Keratinocyte (primary cell): ENCODE measurements at regions not wholly inside any gene's neighbourhood (a gene's known extent, or its start where the extent isn't known, plus 50 kb on each side); places are given as distances from the start of the nearest gene placed in this dataset.

ENCODE experiments used
- DNase-seq: peaks from one replicate; pipeline ENCODE4 v3.0.0-alpha.2; 2011; ENCODE audit warnings: low read depth, missing footprints, low spot score
- FAIRE-seq: peaks from 2 replicates; lab custom pipeline; 2011; peaks lifted over from hg19 to GRCh38; lab: Jason Lieb, UNC
- H2AFZ ChIP-seq: 2 replicates; pipeline ENCODE4 v1.6.0; 2012; ENCODE audit warnings: low read length, control low read depth, inconsistent platforms; ENCODE audit not compliant: control insufficient read depth
- H3K27ac ChIP-seq: 2 replicates; pipeline ENCODE4 v1.5.1; 2011; ENCODE audit warnings: low read length; ENCODE audit not compliant: control insufficient read depth, insufficient read depth
- H3K27me3 ChIP-seq: 3 replicates; pipeline ENCODE4 v1.6.0; 2011; ENCODE audit warnings: low read length; ENCODE audit not compliant: control insufficient read depth, insufficient read depth; ENCODE audit errors: extremely low read depth
- H3K36me3 ChIP-seq, 2 experiments: 2 replicates in 1 of 2; 3 replicates in 1 of 2; pipeline ENCODE4 v1.5.1; 2011; ENCODE audit warnings: low read length in 2 of 2, mild to moderate bottlenecking in 1 of 2; ENCODE audit not compliant: control insufficient read depth in 2 of 2, insufficient read depth in 2 of 2; ENCODE audit errors: extremely low read depth in 1 of 2
- H3K4me1 ChIP-seq: 3 replicates; pipeline ENCODE4 v1.5.1; 2011; ENCODE audit warnings: low read length; ENCODE audit not compliant: control insufficient read depth, insufficient read depth; ENCODE audit errors: extremely low read depth
- H3K4me2 ChIP-seq: 3 replicates; pipeline ENCODE4 v1.6.0; 2011; ENCODE audit warnings: low read depth, low read length; ENCODE audit not compliant: control insufficient read depth, insufficient read depth; ENCODE audit errors: extremely low read depth
- H3K4me3 ChIP-seq, 3 experiments: fragments of 200-600 bp in 1 of 3; sonication (generic) in 1 of 3; 2 replicates in 2 of 3; 3 replicates in 1 of 3; pipeline ENCODE4 v1.5.1; 2011 to 2016; ENCODE audit warnings: low read length in 3 of 3, mild to moderate bottlenecking in 3 of 3, control low read depth in 2 of 3, inconsistent platforms in 1 of 3, low read depth in 1 of 3, mixed read lengths in 1 of 3, mixed run types in 1 of 3, moderate library complexity in 1 of 3; ENCODE audit not compliant: control insufficient read depth in 2 of 3, insufficient read depth in 2 of 3; ENCODE audit errors: extremely low read depth in 1 of 3
- H3K79me2 ChIP-seq: 2 replicates; pipeline ENCODE4 v1.6.0; 2012; ENCODE audit warnings: low read length; ENCODE audit not compliant: control insufficient read depth, insufficient read depth
- H3K9ac ChIP-seq: 3 replicates; pipeline ENCODE4 v1.6.0; 2011; ENCODE audit warnings: low read length; ENCODE audit not compliant: control insufficient read depth, insufficient read depth; ENCODE audit errors: extremely low read depth
- H3K9me1 ChIP-seq: 3 replicates; pipeline ENCODE4 v1.6.0; 2011; ENCODE audit warnings: low read length; ENCODE audit not compliant: control insufficient read depth, insufficient read depth; ENCODE audit errors: extremely low read depth
- H3K9me3 ChIP-seq: 2 replicates; pipeline ENCODE4 v1.5.1; 2012; ENCODE audit warnings: low read depth, low read length; ENCODE audit not compliant: control insufficient read depth
- H4K20me1 ChIP-seq: 3 replicates; pipeline ENCODE4 v1.6.0; 2011; ENCODE audit warnings: low read length; ENCODE audit not compliant: control insufficient read depth, insufficient read depth; ENCODE audit errors: extremely low read depth
- CTCF ChIP-seq, 3 experiments: IDR thresholded peaks in 1 of 3; conservative IDR thresholded peaks in 1 of 3; optimal IDR thresholded peaks in 1 of 3; 2 replicates in 2 of 3; 3 replicates in 1 of 3; pipeline versions ENCODE3 to v1.5.1; 2011; ENCODE audit warnings: low read length in 3 of 3, mild to moderate bottlenecking in 3 of 3, moderate library complexity in 2 of 3, control low read depth in 1 of 3, inconsistent platforms in 1 of 3; ENCODE audit not compliant: insufficient read depth in 2 of 3; ENCODE audit errors: extremely low read depth in 1 of 3
- EZH2 ChIP-seq: IDR thresholded peaks from one replicate; pipeline ENCODE4 v1.6.1; 2012; ENCODE audit warnings: inconsistent platforms, mild to moderate bottlenecking, low read length, moderate library complexity
- dilution Hi-C: fragments of 300-500 bp; cut with MboI; formaldehyde crosslinking; loops from one replicate; pipeline ENCODE4 v1.7.0; 2020; ENCODE audit warnings: low sequenced_read_pairs; ENCODE audit not compliant: extremely low pct_ligation_motif_present

- Histone ChIP-seq H3K4me1 (no peaks in the 10 kb centered on the region), H3K9me1 (no peaks in the 10 kb centered on the region), H2AFZ (no peak overlapping the region), H3K4me3 (no peak overlapping the region), H3K79me2 (no peaks in the 10 kb centered on the region), H3K9ac (no peak overlapping the region), H3K9me3 (no peaks in the 10 kb centered on the region), H3K27me3 (no peaks in the 10 kb centered on the region), H4K20me1 (no peaks in the 10 kb centered on the region), H3K27ac (no peak overlapping the region), H3K36me3 (no peaks in the 10 kb centered on the region), H3K4me2 (no peak overlapping the region)
- FAIRE-seq = no peak
- dilution Hi-C loops = no loop called here
- no peak for DNase-seq
- TF ChIP-seq CTCF (optimal IDR thresholded peaks at IDR 0.05 in 1 of 3, IDR thresholded peaks at IDR 0.05 in 1 of 3, conservative IDR thresholded peaks at IDR 0.05 in 1 of 3; ENCODE audit: extremely low read depth in 1 of 3, insufficient read depth in 2 of 3, low read length in 3 of 3) = no peak
- no peak for TF ChIP-seq EZH2
Observed at GRCh38 chr2:143843686-143844085, 676.2 kb downstream of the ZEB2 start.

GRCh38 chr2:143842836-143843235 is 677.1 kb downstream of the ZEB2 start:
- no peaks in the 10 kb centered on the region for H3K27me3 ChIP-seq
- no peaks in the 10 kb centered on the region for H3K4me1 ChIP-seq
- DNase-seq (no peak), FAIRE-seq (no peak)
- TF ChIP-seq CTCF (optimal IDR thresholded peaks at IDR 0.05 in 1 of 3, IDR thresholded peaks at IDR 0.05 in 1 of 3, conservative IDR thresholded peaks at IDR 0.05 in 1 of 3; ENCODE audit: extremely low read depth in 1 of 3, insufficient read depth in 2 of 3, low read length in 3 of 3) (no peak), EZH2 (no peak)
- no peak overlapping the region for H3K4me3 ChIP-seq
- H3K79me2 ChIP-seq = no peaks in the 10 kb centered on the region
- H3K9ac ChIP-seq = no peak overlapping the region
- H3K9me1 ChIP-seq = no peaks in the 10 kb centered on the region
- H2AFZ ChIP-seq = no peak overlapping the region
- H3K36me3 ChIP-seq = no peaks in the 10 kb centered on the region
- H4K20me1 ChIP-seq = no peaks in the 10 kb centered on the region
- H3K27ac ChIP-seq = no peak overlapping the region
- dilution Hi-C loops = no loop called here
- no peaks in the 10 kb centered on the region for H3K9me3 ChIP-seq
- no peak overlapping the region for H3K4me2 ChIP-seq
